ENCODE measurements at regions not wholly inside any gene's neighbourhood (a gene's known extent, or its start where the extent isn't known, plus 50 kb on each side); places are given as distances from the start of the nearest gene placed in this dataset.

DNA sequence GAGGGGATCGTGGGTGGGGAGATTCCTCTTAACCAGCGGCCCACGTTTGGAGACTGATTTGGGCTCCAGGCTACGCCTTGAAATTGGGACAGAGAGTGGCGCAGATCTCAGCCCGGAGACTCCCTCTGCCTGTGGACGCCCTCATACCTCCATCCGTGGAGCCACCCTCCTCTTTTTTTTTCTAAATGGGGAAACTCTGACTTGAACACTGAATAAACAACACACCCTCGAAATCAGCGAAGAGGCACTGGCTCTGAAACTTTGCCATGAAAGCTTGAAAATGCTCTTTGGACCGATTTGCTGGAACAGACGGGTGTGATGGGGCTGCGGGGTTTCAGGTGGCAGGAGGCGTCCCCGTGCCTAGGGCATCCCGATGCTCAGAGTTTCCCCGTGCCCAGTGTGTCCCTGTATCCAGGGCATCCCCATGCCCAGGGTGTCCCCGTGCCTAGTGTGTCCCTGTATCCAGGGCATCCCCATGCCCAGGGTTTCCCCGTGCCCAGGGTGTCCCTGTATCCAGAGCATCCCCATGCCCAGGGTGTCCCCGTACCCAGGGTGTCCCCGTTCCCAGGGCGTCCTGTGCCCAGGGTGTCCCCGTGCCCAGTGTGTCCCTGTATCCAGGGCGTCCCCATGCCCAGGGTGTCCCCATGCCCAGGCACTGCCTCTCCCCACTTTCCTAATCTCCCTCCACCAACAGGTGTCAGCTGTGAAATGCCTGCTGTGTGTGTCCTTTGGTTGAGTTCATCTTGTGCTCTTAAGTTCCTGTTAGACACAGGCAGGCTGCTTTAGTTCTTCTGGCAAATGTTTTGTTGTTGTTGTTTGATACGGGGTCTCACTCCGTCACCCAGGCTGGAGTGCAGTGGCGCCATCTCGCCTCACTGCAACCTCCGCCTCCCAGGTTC, 187.0 kb downstream of the SEC14L1 start:
- Histone ChIP-seq H3K4me1 (ENCODE audit: control insufficient read depth in 5 of 5, insufficient read depth in 5 of 5, low read length in 5 of 5) (peaks cover 21 to 47% (median 43%) of the 10 kb centered on the region in 5 donors), H3K27ac (ENCODE audit: low read depth, low read length) (no peak overlapping the region), H3K9me3 (ENCODE audit: control insufficient read depth in 5 of 5, low read length in 5 of 5) (no peaks in the 10 kb centered on the region), H3K27me3 (ENCODE audit: control insufficient read depth in 5 of 5, insufficient read depth in 4 of 5, low read length in 5 of 5) (no peaks in the 10 kb centered on the region), H3K36me3 (ENCODE audit: control insufficient read depth in 5 of 5, insufficient read depth in 5 of 5, low read length in 5 of 5) (no peaks in the 10 kb centered on the region), H3K4me3 (ENCODE audit: low read depth in 1 of 5, low read length in 5 of 5) (no peak overlapping the region), H3K9ac (ENCODE audit: low read length in 5 of 5) (no peak overlapping the region)

DNA sequence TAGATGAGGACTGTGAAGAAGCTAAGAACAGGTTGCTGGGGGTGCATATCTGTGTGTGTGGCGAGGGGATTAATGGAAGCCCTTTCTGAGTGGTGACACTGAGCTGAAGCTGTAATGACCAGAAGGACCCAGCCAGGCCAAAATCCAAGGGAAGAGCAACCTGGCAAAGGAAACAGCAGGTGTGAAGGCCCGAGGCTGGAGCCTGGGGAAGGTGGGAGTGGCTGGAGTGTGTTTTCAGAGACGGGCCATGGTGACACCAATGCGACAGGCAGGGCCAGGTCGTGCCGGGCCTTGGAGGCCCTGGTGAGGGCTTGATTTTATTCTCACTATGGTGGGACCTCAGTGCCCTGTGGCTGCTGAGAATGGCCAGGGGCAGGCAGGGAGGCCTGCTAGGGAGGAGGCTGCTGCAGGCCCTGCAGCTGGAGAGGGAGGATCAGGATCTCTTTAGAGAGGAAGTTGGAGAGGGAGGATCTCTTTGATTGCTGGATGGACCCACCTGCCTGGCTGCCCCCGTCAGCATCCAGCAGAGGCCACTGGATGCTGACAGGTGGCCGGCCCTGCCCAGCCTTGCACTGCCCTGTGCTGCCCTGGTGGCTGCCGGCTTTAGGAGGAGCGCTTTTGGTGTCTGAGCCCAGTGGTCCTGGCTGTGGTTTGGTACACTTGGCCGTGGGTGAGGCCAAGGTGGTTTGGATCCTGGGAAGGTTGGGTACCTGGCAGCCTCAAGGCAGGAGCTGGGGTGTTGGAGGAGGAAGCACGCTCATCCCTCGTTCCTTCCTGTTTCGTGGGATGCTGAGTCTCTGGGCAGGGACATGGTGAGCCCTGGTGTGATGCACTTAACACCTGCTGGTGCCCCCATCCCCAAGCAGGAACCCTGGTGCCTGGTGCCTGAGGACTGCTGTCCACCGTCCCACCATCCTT, 188.3 kb downstream of the SEC14L1 start:
- Histone ChIP-seq H3K36me3 (ENCODE audit: control insufficient read depth in 5 of 5, insufficient read depth in 5 of 5, low read length in 5 of 5) (no peaks in the 10 kb centered on the region), H3K9me3 (ENCODE audit: control insufficient read depth in 5 of 5, low read length in 5 of 5) (no peaks in the 10 kb centered on the region), H3K9ac (ENCODE audit: low read length in 5 of 5) (peak overlapping the region in 1 of 5 donors; percentile 8), H3K27me3 (ENCODE audit: control insufficient read depth in 5 of 5, insufficient read depth in 4 of 5, low read length in 5 of 5) (no peaks in the 10 kb centered on the region), H3K4me3 (ENCODE audit: low read depth in 1 of 5, low read length in 5 of 5) (no peak overlapping the region), H3K4me1 (ENCODE audit: control insufficient read depth in 5 of 5, insufficient read depth in 5 of 5, low read length in 5 of 5) (peaks cover 13 to 34% (median 31%) of the 10 kb centered on the region in 5 donors), H3K27ac (ENCODE audit: low read depth, low read length) (no peak overlapping the region)

DNA sequence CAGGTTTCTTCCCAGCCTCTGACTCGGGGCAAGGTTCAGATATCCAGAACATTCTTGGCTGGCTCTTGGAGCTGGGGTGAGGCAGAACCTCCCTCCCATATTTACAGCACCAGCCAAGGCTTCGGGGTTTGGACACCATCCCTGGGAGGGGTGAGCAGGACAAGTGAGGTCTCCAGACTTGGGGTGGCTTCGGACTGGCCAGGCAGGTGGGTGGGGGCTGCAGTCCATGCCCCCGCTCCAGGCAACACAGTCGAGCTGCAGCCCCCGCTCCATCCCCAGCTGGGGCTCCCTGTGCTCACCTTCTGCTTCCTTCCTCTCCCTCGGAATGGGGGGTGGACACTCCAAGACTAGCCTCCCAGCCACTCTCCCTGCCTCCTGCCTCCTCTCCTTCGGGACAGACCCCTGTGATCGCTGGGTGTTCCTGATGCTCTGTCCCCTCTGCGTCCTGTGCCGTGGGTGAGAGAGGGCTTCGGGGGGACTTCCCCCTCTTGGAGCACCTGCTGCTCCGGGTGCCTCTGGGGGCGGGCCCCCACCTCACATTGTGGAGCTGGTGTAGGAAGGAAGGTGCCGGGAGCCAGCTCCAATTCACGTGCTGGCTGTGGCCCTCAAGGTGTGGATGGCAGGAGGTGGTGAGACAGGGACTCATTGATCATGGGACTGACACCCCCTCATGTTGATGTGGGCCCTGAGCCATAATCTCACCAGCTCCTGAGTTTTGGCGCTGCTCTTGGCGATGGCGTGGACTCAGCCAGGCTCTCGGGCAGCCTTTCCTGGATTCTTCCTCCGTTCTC, 189.2 kb downstream of the SEC14L1 start:
- no peak overlapping the region for H3K4me3 ChIP-seq (ENCODE audit: low read depth in 1 of 5, low read length in 5 of 5)
- H3K36me3 ChIP-seq (ENCODE audit: control insufficient read depth in 5 of 5, insufficient read depth in 5 of 5, low read length in 5 of 5): no peaks in the 10 kb centered on the region
- no peaks in the 10 kb centered on the region for H3K27me3 ChIP-seq (ENCODE audit: control insufficient read depth in 5 of 5, insufficient read depth in 4 of 5, low read length in 5 of 5)
- H3K9me3 ChIP-seq (ENCODE audit: control insufficient read depth in 5 of 5, low read length in 5 of 5): no peaks in the 10 kb centered on the region
- H3K27ac ChIP-seq (ENCODE audit: low read depth, low read length): no peak overlapping the region
- peaks cover 11 to 29% (median 25%) of the 10 kb centered on the region in 5 donors for H3K4me1 ChIP-seq (ENCODE audit: control insufficient read depth in 5 of 5, insufficient read depth in 5 of 5, low read length in 5 of 5)
- peak overlapping the region in 1 of 5 donors; percentile 8 for H3K9ac ChIP-seq (ENCODE audit: low read length in 5 of 5)

DNA sequence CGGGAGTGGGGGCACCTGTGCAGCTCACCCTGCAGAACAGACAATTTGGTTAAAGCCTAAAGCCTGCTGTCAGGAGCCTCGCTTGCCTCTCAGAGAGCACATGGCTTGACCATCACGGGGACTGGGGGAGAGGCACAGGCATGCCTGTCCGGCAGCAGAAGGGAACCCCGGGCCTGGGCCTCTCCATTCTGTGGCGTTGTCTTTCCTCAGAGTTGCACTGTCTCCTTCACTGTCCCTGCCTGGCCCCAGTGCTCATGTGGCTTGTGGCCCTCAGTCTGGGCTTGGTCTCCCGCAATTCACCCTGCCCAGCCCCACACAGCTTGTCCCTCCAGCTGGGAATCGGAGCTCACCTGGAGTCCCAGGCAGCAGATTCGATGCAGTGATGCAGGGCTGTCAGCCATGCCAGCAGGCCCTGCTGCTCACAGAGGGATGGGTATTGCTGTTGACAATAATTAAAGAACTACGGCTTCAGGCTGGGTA, 189.9 kb downstream of the SEC14L1 start:
- H3K27me3 ChIP-seq (ENCODE audit: control insufficient read depth in 5 of 5, insufficient read depth in 4 of 5, low read length in 5 of 5): no peaks in the 10 kb centered on the region
- H3K9ac ChIP-seq (ENCODE audit: low read length in 5 of 5): no peak overlapping the region
- no peaks in the 10 kb centered on the region for H3K9me3 ChIP-seq (ENCODE audit: control insufficient read depth in 5 of 5, low read length in 5 of 5)
- no peaks in the 10 kb centered on the region for H3K36me3 ChIP-seq (ENCODE audit: control insufficient read depth in 5 of 5, insufficient read depth in 5 of 5, low read length in 5 of 5)
- no peak overlapping the region for H3K27ac ChIP-seq (ENCODE audit: low read depth, low read length)
- H3K4me3 ChIP-seq (ENCODE audit: low read depth in 1 of 5, low read length in 5 of 5): no peak overlapping the region
- H3K4me1 ChIP-seq (ENCODE audit: control insufficient read depth in 5 of 5, insufficient read depth in 5 of 5, low read length in 5 of 5): peaks cover 4 to 22% (median 20%) of the 10 kb centered on the region in 5 donors

DNA sequence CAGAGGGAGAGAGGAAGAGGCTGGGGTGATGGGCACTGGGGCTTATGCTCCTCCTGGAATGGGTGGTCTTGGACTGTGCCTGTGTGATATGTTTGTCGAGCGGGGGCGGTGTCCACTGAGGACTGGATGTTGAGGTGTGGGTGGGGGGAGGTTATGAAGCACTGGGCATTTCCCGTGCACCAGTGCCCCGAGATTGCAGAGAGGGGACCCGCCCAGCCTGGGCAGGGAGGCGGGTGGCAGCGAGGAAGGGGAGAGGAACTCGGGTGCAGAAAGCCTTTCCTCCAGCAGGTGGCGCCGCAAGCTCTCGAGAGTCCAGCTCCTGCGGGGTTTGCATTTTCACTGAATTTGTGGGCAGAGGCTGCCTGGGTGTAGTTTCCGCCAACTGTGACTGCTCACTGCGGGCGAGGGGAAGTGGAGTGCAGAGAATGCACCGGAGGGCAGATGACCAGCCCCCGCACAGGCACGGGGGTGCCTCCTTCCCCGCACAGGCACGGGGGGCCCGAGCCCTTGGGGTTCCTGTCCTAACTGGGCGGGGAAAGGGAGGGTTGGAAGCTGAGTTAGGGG, 190.6 kb downstream of the SEC14L1 start:
- Histone ChIP-seq H3K27me3 (ENCODE audit: control insufficient read depth in 5 of 5, insufficient read depth in 4 of 5, low read length in 5 of 5) (no peaks in the 10 kb centered on the region), H3K36me3 (ENCODE audit: control insufficient read depth in 5 of 5, insufficient read depth in 5 of 5, low read length in 5 of 5) (no peaks in the 10 kb centered on the region), H3K27ac (ENCODE audit: low read depth, low read length) (no peak overlapping the region), H3K9me3 (ENCODE audit: control insufficient read depth in 5 of 5, low read length in 5 of 5) (no peaks in the 10 kb centered on the region), H3K9ac (ENCODE audit: low read length in 5 of 5) (peak overlapping the region in 2 of 5 donors; percentile 17 to 38), H3K4me3 (ENCODE audit: low read depth in 1 of 5, low read length in 5 of 5) (peak overlapping the region in 3 of 5 donors; percentile 25 to 50 (median 35)), H3K4me1 (ENCODE audit: control insufficient read depth in 5 of 5, insufficient read depth in 5 of 5, low read length in 5 of 5) (peaks cover 0 to 16% (median 15%) of the 10 kb centered on the region in 5 donors)

DNA sequence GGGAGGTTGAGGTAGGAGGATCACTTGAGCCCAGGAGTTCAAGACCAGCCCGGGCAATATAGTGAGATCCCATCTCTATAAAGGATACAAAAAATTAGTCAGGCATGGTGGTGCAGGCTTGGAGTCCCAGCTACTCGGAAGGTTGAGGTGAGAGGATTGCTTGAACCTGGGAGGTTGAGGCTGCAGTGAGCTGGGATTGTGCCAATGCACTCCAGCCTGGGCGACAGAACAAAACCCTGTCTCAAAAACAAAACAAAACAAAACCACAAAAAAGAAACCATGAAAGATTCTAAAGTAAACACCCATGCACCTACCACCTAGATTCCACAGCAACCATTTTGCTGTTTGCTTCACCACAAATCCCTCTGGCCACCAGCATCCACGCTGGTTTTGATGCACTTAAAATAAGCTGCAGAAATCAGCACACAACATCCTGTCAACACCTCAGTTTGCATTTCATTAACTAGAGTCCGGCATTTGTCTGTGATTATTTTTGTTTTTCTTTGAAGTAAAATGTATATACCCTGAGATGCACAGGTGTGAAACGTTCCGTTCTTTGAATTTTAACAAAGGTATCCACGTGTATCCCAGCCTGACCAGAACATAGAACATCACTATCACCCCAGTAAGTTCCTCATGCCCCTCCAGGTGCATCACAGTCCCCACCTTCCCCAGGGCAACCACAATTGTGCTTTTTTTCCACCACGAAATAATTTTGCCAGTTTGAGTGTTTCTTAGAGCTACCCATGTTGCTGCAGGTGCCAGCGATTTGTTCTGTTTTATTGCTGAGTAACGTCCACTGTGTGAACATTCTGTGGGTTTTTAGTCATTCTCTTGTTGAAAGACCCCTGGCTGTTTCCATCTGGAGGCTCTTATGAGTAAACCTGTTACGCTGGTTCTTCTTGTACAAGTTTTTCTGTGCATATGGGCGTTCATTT, 191.5 kb downstream of the SEC14L1 start:
- Histone ChIP-seq H3K9me3 (ENCODE audit: control insufficient read depth in 5 of 5, low read length in 5 of 5) (peaks cover 0 to 4% (median 3%) of the 10 kb centered on the region in 5 donors), H3K4me3 (ENCODE audit: low read depth in 1 of 5, low read length in 5 of 5) (peak overlapping the region in 2 of 5 donors; percentile 22 to 50), H3K9ac (ENCODE audit: low read length in 5 of 5) (peak overlapping the region in 1 of 5 donors; percentile 17), H3K36me3 (ENCODE audit: control insufficient read depth in 5 of 5, insufficient read depth in 5 of 5, low read length in 5 of 5) (no peaks in the 10 kb centered on the region), H3K4me1 (ENCODE audit: control insufficient read depth in 5 of 5, insufficient read depth in 5 of 5, low read length in 5 of 5) (peaks cover 0 to 16% (median 13%) of the 10 kb centered on the region in 5 donors), H3K27ac (ENCODE audit: low read depth, low read length) (no peak overlapping the region), H3K27me3 (ENCODE audit: control insufficient read depth in 5 of 5, insufficient read depth in 4 of 5, low read length in 5 of 5) (no peaks in the 10 kb centered on the region)

DNA sequence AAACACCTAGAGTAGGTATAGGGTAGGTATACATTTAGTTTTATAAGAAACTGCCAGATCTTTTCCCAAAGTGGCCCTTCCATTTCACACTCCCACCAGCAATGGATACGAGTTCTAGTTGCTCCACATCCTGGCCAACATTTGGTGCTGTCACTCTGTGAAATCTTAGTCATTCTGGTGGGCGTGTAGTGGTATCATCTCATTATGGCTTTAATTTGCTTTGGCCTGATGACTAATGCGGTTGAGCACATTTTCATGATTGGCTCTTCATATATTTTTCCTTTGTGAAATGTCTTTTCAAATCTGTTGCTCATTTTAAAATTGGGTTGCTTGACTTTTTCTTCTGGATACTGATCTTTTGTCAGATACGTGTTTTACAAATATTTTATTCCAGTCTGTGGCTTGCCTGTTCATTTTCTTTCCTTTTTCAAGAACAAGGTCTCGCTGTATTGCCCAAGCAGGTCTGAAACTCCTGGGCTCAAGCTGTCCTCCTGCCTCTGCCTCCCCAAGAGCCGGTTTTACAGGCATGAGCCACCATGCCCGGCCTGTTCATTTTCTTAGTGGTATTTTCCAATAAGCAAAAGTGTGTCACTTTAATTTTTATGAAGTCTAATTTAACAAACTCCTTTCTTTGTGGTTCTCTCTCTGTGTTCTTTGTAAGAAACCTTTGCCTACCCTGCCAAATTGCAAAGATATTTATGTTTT, 192.4 kb downstream of the SEC14L1 start:
- no peak overlapping the region for H3K4me3 ChIP-seq (ENCODE audit: low read depth in 1 of 5, low read length in 5 of 5)
- no peaks in the 10 kb centered on the region for H3K36me3 ChIP-seq (ENCODE audit: control insufficient read depth in 5 of 5, insufficient read depth in 5 of 5, low read length in 5 of 5)
- H3K27ac ChIP-seq (ENCODE audit: low read depth, low read length): peak overlapping the region; percentile 41
- H3K27me3 ChIP-seq (ENCODE audit: control insufficient read depth in 5 of 5, insufficient read depth in 4 of 5, low read length in 5 of 5): no peaks in the 10 kb centered on the region
- H3K9me3 ChIP-seq (ENCODE audit: control insufficient read depth in 5 of 5, low read length in 5 of 5): peaks cover 0 to 4% (median 3%) of the 10 kb centered on the region in 5 donors
- no peak overlapping the region for H3K9ac ChIP-seq (ENCODE audit: low read length in 5 of 5)
- peaks cover 0 to 16% (median 13%) of the 10 kb centered on the region in 5 donors for H3K4me1 ChIP-seq (ENCODE audit: control insufficient read depth in 5 of 5, insufficient read depth in 5 of 5, low read length in 5 of 5)

DNA sequence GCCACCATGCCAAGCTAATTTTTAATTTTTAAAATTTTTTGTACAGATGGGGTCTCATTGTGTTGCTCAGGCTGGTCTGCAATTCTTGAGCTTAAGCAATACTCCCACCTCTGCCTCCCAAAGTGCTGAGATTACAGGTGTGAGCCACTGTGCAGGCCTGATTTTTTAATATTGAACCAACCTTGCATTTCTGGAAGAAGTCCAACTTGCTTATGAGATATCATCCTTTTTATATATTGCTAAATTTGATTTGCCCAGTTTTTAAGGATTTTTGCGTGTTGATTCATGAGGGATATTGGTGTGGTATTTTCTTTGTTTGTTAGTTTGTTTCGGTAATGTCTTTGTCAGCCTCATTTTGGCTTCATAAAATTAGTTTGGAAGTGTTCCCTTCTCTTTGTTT, 196.4 kb downstream of the SEC14L1 start:
- H3K9me3 ChIP-seq (ENCODE audit: control insufficient read depth in 5 of 5, low read length in 5 of 5): peaks cover 0 to 4% (median 3%) of the 10 kb centered on the region in 5 donors
- no peaks in the 10 kb centered on the region for H3K27me3 ChIP-seq (ENCODE audit: control insufficient read depth in 5 of 5, insufficient read depth in 4 of 5, low read length in 5 of 5)
- H3K36me3 ChIP-seq (ENCODE audit: control insufficient read depth in 5 of 5, insufficient read depth in 5 of 5, low read length in 5 of 5): no peaks in the 10 kb centered on the region
- H3K4me1 ChIP-seq (ENCODE audit: control insufficient read depth in 5 of 5, insufficient read depth in 5 of 5, low read length in 5 of 5): peaks cover 0 to 19% (median 15%) of the 10 kb centered on the region in 5 donors
- H3K9ac ChIP-seq (ENCODE audit: low read length in 5 of 5): no peak overlapping the region
- no peak overlapping the region for H3K27ac ChIP-seq (ENCODE audit: low read depth, low read length)
- no peak overlapping the region for H3K4me3 ChIP-seq (ENCODE audit: low read depth in 1 of 5, low read length in 5 of 5)
